ENCODE measurements at regions not wholly inside any gene's neighbourhood (a gene's known extent, or its start where the extent isn't known, plus 50 kb on each side); places are given as distances from the start of the nearest gene placed in this dataset.

DNA sequence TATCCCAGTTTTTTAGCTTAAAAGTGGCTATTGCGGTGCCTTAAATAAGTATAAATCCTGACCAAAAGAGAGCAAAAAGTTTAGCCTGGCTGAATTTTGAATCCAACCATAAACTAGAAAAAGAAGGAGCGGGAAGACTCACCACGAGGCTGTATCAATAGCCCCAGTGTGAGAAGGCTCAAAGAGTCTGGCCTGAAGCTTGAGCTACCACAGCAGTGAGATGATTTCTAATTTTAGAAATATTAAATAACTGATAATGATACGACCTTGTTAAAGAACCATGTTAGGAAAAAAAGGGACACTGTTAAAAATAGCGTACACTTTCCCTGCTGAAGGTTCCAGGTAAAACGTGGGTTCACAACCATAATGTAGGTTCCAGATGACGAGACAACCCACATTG, 134.1 kb upstream of the ZNF462 start:
- no peak overlapping the region for H3K27ac ChIP-seq

DNA sequence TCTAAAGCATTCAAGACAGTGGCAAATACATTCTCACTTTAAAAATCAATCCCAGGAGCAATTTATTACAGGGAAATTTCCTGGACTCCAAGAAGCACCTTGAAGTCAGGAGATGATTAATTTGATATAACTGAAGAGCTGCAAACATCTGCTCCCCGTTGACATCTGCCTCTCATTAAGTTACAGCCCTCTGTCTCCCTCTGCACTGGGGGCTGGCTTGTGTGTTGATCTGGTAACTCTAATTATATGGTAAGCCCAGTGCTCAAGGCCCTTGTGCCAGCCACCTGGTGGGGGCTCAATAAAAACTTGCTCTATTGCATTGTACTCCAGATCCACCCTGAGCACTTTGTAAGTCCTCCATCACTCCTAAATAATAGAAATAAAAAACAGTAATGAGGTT, 131.1 kb upstream of the ZNF462 start:
- no peaks in the 10 kb centered on the region for H3K4me1 ChIP-seq
- no peaks in the 10 kb centered on the region for H4K20me1 ChIP-seq
- H3K9me3 ChIP-seq (replicated peaks in 1 of 11), result peaks cover 0 to 10% (median 0%) of the 10 kb centered on the region in 11 experiments; a peak in 1 of 22 replicates
- no peak overlapping the region for H3K27ac ChIP-seq
- H3K9ac ChIP-seq, result no peak overlapping the region
- no peaks in the 10 kb centered on the region for H3K36me3 ChIP-seq
- no peaks in the 10 kb centered on the region for H3K27me3 ChIP-seq
- H3K4me3 ChIP-seq, result no peak overlapping the region
- TF ChIP-seq Cebpa-rat (IDR thresholded peaks at IDR 0.05), result no peak
- no peak overlapping the region for H3K4me2 ChIP-seq

More for the DNA sequence above, 134.1 kb upstream of the ZNF462 start:
- TF ChIP-seq Cebpa-rat (IDR thresholded peaks at IDR 0.05), result no peak
- no peak overlapping the region for H3K4me2 ChIP-seq
- no peaks in the 10 kb centered on the region for H3K27me3 ChIP-seq
- no peak overlapping the region for H3K4me3 ChIP-seq
- no peaks in the 10 kb centered on the region for H4K20me1 ChIP-seq
- no peaks in the 10 kb centered on the region for H3K36me3 ChIP-seq
- H3K9me3 ChIP-seq (replicated peaks in 1 of 11), result no peaks in the 10 kb centered on the region
- H3K4me1 ChIP-seq, result no peaks in the 10 kb centered on the region; a peak in 1 of 20 replicates
- no peak overlapping the region for H3K9ac ChIP-seq

DNA sequence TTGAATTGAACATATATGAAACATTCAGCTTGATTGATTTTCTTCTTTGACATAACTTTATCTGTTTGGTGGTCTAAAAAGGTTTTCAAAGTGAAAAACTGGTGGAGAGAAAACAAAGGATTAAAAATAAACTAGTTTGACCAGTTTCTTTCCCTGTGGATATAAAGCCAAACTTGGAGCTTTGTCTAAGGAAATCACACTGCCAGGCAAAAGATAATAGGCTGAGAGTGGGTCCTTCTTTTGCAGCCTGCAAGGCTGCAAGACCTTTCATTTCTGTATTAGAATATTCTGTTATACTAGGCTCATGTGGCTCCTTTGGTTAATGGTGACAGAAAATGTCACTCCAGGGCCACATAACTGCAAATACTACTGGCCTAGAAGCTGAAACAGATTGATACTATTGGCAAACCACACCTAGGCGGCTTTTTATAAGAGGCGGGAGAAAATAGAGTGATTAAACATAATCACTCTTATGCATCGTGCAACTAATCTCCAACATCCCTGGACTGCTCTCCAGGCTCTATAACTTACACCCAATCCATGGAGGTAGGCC, 129.1 kb upstream of the ZNF462 start:
- no peak overlapping the region for H3K4me2 ChIP-seq
- no peaks in the 10 kb centered on the region for H3K36me3 ChIP-seq
- no peaks in the 10 kb centered on the region for H4K20me1 ChIP-seq
- no peaks in the 10 kb centered on the region for H3K4me1 ChIP-seq
- H3K27me3 ChIP-seq, result no peaks in the 10 kb centered on the region
- H3K9me3 ChIP-seq (replicated peaks in 1 of 11), result peaks cover 0 to 10% (median 0%) of the 10 kb centered on the region in 11 experiments; a peak in 1 of 22 replicates
- no peak overlapping the region for H3K4me3 ChIP-seq
- H3K9ac ChIP-seq, result no peak overlapping the region
- no peak overlapping the region for H3K27ac ChIP-seq
- no peak for TF ChIP-seq Cebpa-rat (IDR thresholded peaks at IDR 0.05)

DNA sequence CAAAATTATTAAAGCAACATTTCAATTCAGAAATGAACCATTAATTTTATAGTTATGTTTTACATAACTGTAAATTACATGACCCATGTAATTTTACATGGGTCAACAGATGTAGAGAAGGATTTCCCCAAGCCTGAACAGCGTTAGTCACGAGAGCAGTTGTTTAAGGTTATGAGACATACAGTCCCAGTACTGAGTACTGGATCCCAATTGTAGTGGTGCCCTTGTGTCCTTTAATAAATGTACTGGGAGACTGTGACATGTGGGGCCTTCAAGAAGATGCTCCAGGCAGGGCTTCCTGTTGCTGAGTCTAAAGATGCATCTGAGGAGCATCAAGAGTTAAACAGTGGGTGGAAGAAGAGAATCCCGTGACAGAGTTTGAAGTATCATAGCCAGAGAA, 125.5 kb upstream of the ZNF462 start:
- Histone ChIP-seq H3K4me2 (no peak overlapping the region), H3K27ac (no peak overlapping the region), H3K9me3 (replicated peaks in 1 of 11) (peaks cover 0 to 10% (median 0%) of the 10 kb centered on the region in 11 experiments; a peak in 1 of 22 replicates), H3K36me3 (no peaks in the 10 kb centered on the region), H3K9ac (no peak overlapping the region), H3K4me3 (no peak overlapping the region), H3K27me3 (no peaks in the 10 kb centered on the region), H4K20me1 (no peaks in the 10 kb centered on the region), H3K4me1 (no peaks in the 10 kb centered on the region)
- TF ChIP-seq Cebpa-rat (IDR thresholded peaks at IDR 0.05), result no peak

DNA sequence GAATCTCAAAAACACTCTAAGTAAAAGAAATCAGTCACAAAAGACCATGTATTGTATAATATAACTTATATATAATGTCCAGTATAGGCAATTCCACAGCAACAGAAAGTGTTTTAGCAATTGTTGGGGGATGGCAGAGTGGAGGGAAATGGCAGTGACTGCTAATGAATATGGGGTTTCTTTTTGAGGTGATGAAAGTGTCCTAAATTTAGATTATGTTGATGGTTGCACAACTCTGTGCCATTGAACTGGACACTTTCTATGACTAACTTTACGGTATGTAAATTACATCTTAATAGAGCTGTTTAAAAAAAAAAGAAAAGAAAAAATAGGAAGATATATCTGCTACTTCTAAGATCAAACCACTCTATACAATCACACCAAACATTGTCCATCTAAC, 124.9 kb upstream of the ZNF462 start:
- no peaks in the 10 kb centered on the region for H3K4me1 ChIP-seq
- no peaks in the 10 kb centered on the region for H3K36me3 ChIP-seq
- peaks cover 0 to 10% (median 0%) of the 10 kb centered on the region in 11 experiments; a peak in 1 of 22 replicates for H3K9me3 ChIP-seq (replicated peaks in 1 of 11)
- no peaks in the 10 kb centered on the region for H3K27me3 ChIP-seq
- H3K9ac ChIP-seq, result no peak overlapping the region
- no peaks in the 10 kb centered on the region for H4K20me1 ChIP-seq
- TF ChIP-seq Cebpa-rat (IDR thresholded peaks at IDR 0.05), result no peak
- H3K4me3 ChIP-seq, result no peak overlapping the region
- H3K27ac ChIP-seq, result no peak overlapping the region
- no peak overlapping the region for H3K4me2 ChIP-seq

DNA sequence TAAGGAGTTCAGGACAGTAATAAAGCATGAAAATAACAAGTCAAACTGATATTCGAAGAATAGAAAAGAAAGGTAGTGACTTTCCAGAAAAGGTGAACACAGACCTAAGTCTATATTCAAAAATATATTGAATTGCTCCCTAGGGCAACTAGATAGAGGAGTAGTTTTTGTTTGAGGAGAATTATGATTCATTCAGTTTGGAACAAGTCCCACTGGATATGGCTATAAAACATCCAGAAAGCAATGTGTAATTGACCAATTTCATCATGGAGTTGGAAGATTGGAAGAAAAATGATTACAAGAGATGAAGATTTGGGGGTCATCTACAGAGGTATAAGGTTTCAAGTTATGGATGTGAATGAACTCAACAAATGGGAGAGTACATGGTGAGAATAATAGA, 117.5 kb upstream of the ZNF462 start:
- Histone ChIP-seq H3K27ac (no peak overlapping the region), H3K4me3 (no peak overlapping the region), H3K27me3 (no peaks in the 10 kb centered on the region), H3K4me1 (no peaks in the 10 kb centered on the region), H3K36me3 (no peaks in the 10 kb centered on the region), H3K4me2 (no peak overlapping the region), H3K9me3 (replicated peaks in 1 of 11) (no peaks in the 10 kb centered on the region), H4K20me1 (no peaks in the 10 kb centered on the region), H3K9ac (no peak overlapping the region)
- no peak for TF ChIP-seq Cebpa-rat (IDR thresholded peaks at IDR 0.05)

DNA sequence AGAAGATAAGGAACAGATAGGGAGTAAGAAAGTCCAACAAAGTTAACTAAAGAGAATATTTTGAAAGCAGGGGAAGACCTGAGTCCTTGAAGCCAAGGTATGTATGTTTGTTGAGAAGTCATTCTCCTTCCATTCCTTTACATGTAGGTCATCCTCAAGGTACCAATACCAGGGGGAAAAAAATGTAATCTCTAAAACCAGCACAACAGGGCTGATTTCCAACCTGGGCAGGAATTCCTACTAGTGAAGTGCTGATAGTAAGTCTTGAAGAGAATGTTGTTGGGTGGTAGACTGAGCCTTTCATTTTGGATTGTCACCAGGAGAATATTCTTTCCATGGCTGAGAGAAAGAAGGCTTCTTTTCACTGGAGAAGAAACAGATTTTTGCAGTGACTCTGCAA, 117.1 kb upstream of the ZNF462 start:
- no peak for TF ChIP-seq Cebpa-rat (IDR thresholded peaks at IDR 0.05)
- no peak overlapping the region for H3K4me2 ChIP-seq
- H3K27ac ChIP-seq, result no peak overlapping the region
- H3K4me3 ChIP-seq, result no peak overlapping the region
- no peak overlapping the region for H3K9ac ChIP-seq
- H3K9me3 ChIP-seq (replicated peaks in 1 of 11), result no peaks in the 10 kb centered on the region
- no peaks in the 10 kb centered on the region for H3K27me3 ChIP-seq
- no peaks in the 10 kb centered on the region for H4K20me1 ChIP-seq
- no peaks in the 10 kb centered on the region for H3K4me1 ChIP-seq
- no peaks in the 10 kb centered on the region for H3K36me3 ChIP-seq

DNA sequence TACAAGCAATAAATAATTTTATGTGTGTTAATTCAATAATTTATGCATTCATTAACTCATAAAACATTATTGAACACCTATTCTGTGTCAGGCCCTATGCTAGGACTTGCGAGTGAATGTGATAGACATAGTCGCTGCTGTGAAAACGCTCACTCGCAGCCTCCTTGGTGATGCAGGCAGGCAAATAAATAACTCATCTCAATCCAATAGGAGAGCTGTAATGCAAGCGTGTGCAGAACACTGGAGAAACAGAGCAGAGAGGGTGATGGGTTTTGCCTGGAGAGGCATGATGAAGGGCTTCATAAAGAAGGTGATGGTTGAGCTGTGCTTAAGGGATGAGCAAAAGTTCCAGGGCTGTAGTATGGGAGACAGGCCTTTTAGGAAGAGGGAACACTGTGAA, 111.3 kb upstream of the ZNF462 start:
- H3K4me1 ChIP-seq, result peaks cover 18 to 30% (median 23%) of the 10 kb centered on the region in 10 experiments
- H3K36me3 ChIP-seq, result no peaks in the 10 kb centered on the region
- H3K4me3 ChIP-seq, result no peak overlapping the region
- no peaks in the 10 kb centered on the region for H3K27me3 ChIP-seq
- H3K27ac ChIP-seq, result no peak overlapping the region
- no peak for TF ChIP-seq Cebpa-rat (IDR thresholded peaks at IDR 0.05)
- H3K9ac ChIP-seq, result no peak overlapping the region
- no peaks in the 10 kb centered on the region for H4K20me1 ChIP-seq
- H3K9me3 ChIP-seq (replicated peaks in 1 of 11), result no peaks in the 10 kb centered on the region
- peak overlapping the region in 5 of 11 experiments; percentile 58 to 75 (median 66); a peak in 6 of 22 replicates for H3K4me2 ChIP-seq

DNA sequence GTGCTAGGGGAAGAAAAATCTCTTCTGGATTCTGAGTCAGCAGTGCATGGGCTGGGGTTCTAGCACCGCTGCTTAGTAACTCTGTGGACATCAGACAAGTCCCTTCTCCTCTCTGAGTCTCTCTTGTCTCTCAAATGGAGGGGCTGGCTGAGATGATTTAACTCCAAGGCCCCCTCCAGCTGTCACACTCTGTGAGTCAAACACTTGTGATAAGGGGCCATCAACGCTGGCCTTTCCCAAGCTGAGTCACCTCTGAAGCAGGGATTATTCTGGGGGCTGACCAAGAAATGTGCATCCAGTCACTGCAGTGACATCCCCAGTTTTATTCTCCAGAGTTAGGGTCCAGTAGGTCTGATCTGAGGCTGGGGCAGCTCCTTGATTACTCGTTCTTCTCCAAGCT, 110.4 kb upstream of the ZNF462 start:
- Histone ChIP-seq H3K9ac (peak overlapping the region in 1 of 11 experiments; percentile 19; a peak in 2 of 22 replicates), H3K4me1 (peaks cover 22 to 39% (median 29%) of the 10 kb centered on the region in 10 experiments), H3K36me3 (no peaks in the 10 kb centered on the region), H3K27ac (peak overlapping the region in 10 of 11 experiments; percentile 9 to 71 (median 52); a peak in 17 of 22 replicates), H3K27me3 (no peaks in the 10 kb centered on the region), H4K20me1 (no peaks in the 10 kb centered on the region), H3K4me2 (peak overlapping the region; percentile 35 to 80 (median 64)), H3K4me3 (no peak overlapping the region), H3K9me3 (replicated peaks in 1 of 11) (no peaks in the 10 kb centered on the region)
- TF ChIP-seq Cebpa-rat (IDR thresholded peaks at IDR 0.05), result no peak

DNA sequence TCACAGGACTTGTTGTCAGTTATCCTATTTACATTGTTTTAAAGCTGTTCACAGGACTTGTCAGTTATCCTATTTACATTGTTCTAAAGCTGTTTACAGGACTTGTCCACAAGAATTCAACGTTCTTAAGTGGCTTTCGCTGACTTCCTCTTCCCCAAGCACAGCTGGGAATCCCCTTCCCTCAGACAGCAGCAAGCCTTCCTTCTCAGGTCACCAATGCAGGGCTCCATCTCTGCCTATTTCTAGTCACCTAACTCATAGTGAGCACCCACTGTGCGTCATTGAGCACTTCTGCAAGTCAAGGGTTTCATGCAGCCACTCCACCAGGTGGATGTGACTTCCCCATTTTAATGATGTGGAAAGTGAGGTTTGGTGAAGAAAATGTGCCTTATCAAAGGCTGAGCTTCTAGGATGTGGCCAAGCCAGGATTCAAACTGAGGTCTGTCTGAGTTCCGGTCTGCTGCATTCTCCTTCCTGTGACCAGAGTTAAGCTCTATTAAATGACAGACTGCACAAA, 109.8 kb upstream of the ZNF462 start:
- Histone ChIP-seq H3K36me3 (no peaks in the 10 kb centered on the region), H3K9ac (peak overlapping the region in 1 of 11 experiments; percentile 19; a peak in 2 of 22 replicates), H3K27ac (peak overlapping the region in 10 of 11 experiments; percentile 9 to 71 (median 52); a peak in 17 of 22 replicates), H3K9me3 (replicated peaks in 1 of 11) (no peaks in the 10 kb centered on the region), H3K27me3 (no peaks in the 10 kb centered on the region), H3K4me2 (peak overlapping the region; percentile 35 to 80 (median 64)), H4K20me1 (no peaks in the 10 kb centered on the region), H3K4me1 (peaks cover 22 to 43% (median 31%) of the 10 kb centered on the region in 10 experiments), H3K4me3 (no peak overlapping the region)
- TF ChIP-seq Cebpa-rat (IDR thresholded peaks at IDR 0.05), result no peak

Data from BLaER1 treated with 17β-estradiol and CSF1 and Interleukin-3, amounts not matched to agents 10 nM and 100 nM (cell line).